WI38 (cell line): ENCODE measurements at regions not wholly inside any gene's neighbourhood (a gene's known extent, or its start where the extent isn't known, plus 50 kb on each side); places are given as distances from the start of the nearest gene placed in this dataset.

Experiments
- H3K4me3 ChIP-seq: 2 replicates; pipeline ENCODE4 v1.5.1; 2011; ENCODE audit warnings: low read depth, mild to moderate bottlenecking, control low read depth, low read length
- TF ChIP-seq, protein P1 (sequence below): IDR thresholded peaks from 2 replicates; pipeline ENCODE4 v1.5.1; 2012; ENCODE audit warnings: low read depth, mild to moderate bottlenecking, control low read depth, low read length

DNA sequence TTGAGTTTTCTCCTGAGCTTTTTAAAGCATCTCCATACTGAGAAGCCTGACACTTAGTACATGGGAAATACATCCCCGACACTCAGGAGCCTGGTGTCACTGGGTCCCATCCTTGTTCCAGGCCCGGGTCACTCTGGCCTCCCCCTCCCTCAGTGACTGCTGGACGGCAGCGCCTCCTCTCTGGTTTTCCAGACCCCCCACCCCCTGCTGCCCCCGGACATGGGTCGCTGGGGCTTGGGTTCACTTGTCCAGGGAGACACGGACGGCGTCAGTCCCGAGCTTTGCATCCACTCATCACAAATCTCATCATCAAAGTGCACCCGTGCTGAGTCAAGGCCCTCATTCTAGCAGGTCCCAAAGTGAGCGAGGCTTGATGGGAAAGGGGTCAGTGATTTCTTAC is 243.0 kb downstream of the IRX2 start:
- TF ChIP-seq, protein P1, sequence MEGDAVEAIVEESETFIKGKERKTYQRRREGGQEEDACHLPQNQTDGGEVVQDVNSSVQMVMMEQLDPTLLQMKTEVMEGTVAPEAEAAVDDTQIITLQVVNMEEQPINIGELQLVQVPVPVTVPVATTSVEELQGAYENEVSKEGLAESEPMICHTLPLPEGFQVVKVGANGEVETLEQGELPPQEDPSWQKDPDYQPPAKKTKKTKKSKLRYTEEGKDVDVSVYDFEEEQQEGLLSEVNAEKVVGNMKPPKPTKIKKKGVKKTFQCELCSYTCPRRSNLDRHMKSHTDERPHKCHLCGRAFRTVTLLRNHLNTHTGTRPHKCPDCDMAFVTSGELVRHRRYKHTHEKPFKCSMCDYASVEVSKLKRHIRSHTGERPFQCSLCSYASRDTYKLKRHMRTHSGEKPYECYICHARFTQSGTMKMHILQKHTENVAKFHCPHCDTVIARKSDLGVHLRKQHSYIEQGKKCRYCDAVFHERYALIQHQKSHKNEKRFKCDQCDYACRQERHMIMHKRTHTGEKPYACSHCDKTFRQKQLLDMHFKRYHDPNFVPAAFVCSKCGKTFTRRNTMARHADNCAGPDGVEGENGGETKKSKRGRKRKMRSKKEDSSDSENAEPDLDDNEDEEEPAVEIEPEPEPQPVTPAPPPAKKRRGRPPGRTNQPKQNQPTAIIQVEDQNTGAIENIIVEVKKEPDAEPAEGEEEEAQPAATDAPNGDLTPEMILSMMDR, result no peak
- no peak overlapping the region for H3K4me3 ChIP-seq

DNA sequence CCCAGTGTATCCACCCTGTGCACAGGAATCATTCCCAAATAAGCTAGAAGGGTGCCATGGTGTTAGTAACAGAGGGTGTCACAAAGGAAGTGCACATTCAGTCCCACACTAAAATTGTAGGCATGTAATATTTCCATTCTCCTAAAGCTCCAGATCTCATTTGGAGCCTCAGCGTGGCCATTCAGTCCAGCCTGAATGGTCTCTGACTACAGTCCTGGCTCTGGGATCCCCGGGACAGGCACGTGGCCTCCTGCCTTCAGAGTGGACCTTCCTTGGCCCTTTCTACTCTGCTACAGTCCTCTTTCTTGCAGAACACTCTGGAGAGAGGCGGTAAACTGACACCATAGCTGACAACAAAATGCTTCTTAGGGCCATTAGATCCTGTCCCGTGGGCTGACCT is 243.9 kb downstream of the IRX2 start:
- TF ChIP-seq, protein P1, result no peak
- no peak overlapping the region for H3K4me3 ChIP-seq

DNA sequence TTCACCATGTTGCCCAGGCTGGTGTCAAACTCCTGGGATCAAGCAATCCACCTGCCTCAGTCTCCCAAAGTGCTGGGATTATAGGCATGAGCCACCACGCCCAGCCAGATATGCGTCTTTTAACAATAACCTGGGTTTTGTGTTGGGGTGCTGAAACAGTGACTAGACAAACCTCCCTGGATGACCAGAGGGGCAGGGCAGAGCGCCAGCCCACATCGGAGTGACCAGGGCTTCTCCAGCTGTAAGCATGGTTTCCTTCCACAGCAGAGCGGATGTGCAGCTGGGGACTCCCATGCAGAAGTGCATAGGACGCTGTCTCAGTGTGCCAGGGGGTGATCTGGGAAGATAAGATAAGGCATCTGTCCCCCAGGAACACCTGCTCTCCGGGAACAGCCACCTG is 244.9 kb downstream of the IRX2 start:
- TF ChIP-seq, protein P1, result no peak
- H3K4me3 ChIP-seq, result no peak overlapping the region

DNA sequence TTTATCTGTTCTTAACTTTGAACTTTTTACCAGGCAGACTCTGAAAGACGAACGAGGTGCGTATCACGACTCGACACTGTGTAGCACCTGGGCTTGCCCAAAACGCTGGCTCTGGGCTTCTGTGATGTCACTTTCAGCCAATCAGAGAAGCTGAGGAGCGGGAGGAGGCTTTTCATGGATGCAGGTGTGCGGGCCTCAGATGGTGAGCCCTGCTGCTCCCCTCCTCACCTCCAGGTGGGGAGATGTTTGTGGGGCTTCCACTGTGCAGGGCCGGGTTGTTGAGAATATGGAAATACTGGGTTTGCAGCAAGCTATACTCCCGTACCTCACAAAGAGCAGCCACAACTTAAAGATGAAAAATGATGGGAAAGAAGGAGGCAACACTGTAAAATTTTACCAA is 246.3 kb downstream of the IRX2 start:
- no peak overlapping the region for H3K4me3 ChIP-seq
- TF ChIP-seq, protein P1, result no peak

DNA sequence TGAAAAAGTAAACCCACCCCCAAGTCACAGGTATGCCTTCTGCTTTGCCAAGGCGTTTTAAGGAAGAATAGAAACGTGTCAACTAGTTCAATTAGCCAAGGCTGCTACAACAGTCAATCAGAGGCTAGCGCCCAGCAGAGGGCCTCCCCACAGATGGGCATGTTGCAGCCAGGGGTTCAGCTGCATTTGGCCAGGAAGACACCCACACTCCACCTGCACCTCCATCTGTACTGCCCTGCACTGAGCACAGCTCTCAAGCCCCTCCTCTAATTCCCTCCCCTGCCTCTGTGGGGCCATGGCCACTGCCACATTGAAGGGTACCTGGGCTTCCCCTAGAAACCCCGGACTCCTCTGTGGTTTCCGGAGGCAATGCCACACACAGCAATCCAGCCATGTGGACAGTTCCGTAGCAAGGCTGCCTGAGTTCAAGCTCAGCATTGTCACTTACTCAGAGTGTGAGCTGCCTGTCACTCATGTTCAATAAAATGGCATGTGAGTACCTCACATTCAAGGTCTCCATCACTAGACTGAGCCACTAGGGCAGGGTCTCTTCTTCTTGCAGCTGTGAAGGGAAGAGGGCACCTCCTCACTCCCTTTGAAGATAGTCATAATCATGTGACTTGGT is 248.4 kb downstream of the IRX2 start:
- H3K4me3 ChIP-seq, result no peak overlapping the region
- TF ChIP-seq, protein P1, result no peak

DNA sequence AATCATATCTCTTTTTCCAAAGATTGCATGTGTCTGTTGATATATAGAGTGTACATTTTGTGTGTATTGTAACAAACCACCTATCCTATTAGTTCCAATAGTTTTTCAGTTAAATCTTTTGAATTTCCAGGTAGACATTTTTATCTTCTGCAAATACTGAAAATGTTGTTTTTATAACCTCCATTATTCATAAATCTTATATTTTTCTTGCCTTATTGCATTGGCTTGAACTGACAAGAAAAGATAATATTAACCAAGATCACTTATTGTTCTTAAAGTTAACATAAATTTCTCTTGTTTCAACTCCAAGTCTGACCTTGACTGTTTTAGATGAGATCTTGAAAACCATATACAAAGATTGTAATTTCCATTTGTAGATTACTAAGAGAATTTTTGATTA is 251.6 kb downstream of the IRX2 start:
- no peak overlapping the region for H3K4me3 ChIP-seq
- TF ChIP-seq, protein P1, result no peak

DNA sequence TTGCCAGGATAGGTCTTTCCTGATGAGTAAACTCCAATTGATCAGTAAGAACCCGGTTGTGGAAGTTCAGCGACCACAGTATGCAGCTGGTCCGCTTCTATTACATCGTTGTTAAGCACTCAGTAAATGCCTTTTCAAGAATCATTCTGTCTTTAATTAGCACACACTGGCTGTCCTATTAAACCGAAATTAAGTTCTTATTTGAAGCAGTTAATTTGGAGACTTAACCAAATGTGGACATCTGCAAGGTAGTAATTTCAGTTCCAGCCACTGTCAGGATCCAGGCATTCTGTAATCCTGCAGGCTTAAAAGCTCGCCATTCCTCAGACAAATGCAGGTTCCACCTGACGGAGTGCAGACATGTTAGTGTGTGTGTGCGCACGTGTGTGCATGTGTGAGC is 254.6 kb downstream of the IRX2 start:
- H3K4me3 ChIP-seq, result no peak overlapping the region
- TF ChIP-seq, protein P1, result no peak
